Hepatocyte (in vitro differentiated cells): ENCODE measurements at regions not wholly inside any gene's neighbourhood (a gene's known extent, or its start where the extent isn't known, plus 50 kb on each side); places are given as distances from the start of the nearest gene placed in this dataset.

Experiments
- CTCF ChIP-seq: fragments of 200-600 bp; sonication (generic); IDR thresholded peaks from 2 replicates; pipeline ENCODE4 v1.5.1; 2016; ENCODE audit warnings: antibody characterized with exemption, mild to moderate bottlenecking; ENCODE audit not compliant: poor library complexity
- EZH2 ChIP-seq: fragments of 200-600 bp; sonication (generic); IDR thresholded peaks from 2 replicates; pipeline ENCODE4 v1.6.1; 2016; ENCODE audit warnings: antibody characterized with exemption, mild to moderate bottlenecking, borderline replicate concordance
- EZH2phosphoT487 ChIP-seq: fragments of 200-600 bp; sonication (generic); IDR thresholded peaks from one replicate; pipeline ENCODE4 v1.6.1; 2018; ENCODE audit warnings: antibody characterized with exemption, mild to moderate bottlenecking, low read depth, moderate library complexity; ENCODE audit not compliant: unreplicated experiment, severe bottlenecking

GRCh38 chr13:44022196-44022595 is 142.5 kb downstream of the LACC1 start:
- no peak for TF ChIP-seq CTCF
- TF ChIP-seq EZH2 = no peak
- TF ChIP-seq EZH2phosphoT487 = no peak
